ENCODE measurements at regions not wholly inside any gene's neighbourhood (a gene's known extent, or its start where the extent isn't known, plus 50 kb on each side); places are given as distances from the start of the nearest gene placed in this dataset.

DNA sequence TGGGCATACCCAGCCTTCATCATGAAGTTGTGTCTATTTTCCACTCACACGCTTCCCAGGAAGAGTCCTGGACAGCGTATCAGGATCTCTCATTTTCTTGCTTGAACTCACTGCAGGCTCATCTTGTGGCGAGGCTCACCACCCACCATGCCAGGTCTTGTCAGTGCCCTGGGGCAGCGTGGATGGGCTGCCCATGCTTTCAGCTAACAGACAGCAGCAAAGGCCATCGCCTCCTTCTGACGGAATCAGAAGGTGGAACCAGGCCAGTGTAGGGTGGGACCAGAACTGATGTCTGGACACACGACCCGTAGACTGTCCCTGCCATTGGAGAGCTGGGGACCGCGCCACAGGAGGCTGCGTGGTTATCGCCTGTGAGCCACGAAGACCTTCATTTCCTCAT lies 169.4 kb downstream of the FOXL1 start:
- no peaks in the 10 kb centered on the region for H3K36me3 Mint-ChIP-seq
- no peak for DNase-seq
- CTCF ChIA-PET: no interaction called here
- no peak overlapping the region for H3K4me3 Mint-ChIP-seq
- H3K27ac Mint-ChIP-seq: no peak overlapping the region
- H3K9me3 Mint-ChIP-seq: no peaks in the 10 kb centered on the region
- H3K27me3 Mint-ChIP-seq: no peaks in the 10 kb centered on the region
- no peaks in the 10 kb centered on the region for H3K4me1 Mint-ChIP-seq

DNA sequence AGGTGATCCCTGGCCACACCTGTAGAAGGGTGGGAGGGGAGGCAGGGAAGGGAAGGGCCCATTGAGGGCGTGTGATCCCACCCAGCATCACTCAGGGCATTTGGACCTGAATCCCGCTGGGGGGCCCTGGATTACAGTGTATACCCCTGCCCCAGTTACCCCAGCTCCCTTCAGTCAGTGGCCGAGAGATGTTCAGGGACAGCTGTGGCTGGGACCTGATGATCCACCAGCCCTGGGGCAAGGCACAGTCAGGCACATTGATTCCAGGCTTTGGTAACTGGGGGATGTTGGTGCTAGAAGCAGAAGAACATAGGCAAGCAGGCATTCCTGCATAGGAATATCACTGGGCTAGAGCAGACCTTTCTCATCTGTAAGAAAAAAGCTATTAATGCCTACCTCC lies 170.3 kb downstream of the FOXL1 start:
- Mint-ChIP-seq H3K4me1 (no peaks in the 10 kb centered on the region), H3K9me3 (no peaks in the 10 kb centered on the region), H3K36me3 (no peaks in the 10 kb centered on the region), H3K27me3 (no peaks in the 10 kb centered on the region), H3K4me3 (no peak overlapping the region), H3K27ac (no peak overlapping the region)
- CTCF ChIA-PET: no interaction called here
- DNase-seq: no peak

DNA sequence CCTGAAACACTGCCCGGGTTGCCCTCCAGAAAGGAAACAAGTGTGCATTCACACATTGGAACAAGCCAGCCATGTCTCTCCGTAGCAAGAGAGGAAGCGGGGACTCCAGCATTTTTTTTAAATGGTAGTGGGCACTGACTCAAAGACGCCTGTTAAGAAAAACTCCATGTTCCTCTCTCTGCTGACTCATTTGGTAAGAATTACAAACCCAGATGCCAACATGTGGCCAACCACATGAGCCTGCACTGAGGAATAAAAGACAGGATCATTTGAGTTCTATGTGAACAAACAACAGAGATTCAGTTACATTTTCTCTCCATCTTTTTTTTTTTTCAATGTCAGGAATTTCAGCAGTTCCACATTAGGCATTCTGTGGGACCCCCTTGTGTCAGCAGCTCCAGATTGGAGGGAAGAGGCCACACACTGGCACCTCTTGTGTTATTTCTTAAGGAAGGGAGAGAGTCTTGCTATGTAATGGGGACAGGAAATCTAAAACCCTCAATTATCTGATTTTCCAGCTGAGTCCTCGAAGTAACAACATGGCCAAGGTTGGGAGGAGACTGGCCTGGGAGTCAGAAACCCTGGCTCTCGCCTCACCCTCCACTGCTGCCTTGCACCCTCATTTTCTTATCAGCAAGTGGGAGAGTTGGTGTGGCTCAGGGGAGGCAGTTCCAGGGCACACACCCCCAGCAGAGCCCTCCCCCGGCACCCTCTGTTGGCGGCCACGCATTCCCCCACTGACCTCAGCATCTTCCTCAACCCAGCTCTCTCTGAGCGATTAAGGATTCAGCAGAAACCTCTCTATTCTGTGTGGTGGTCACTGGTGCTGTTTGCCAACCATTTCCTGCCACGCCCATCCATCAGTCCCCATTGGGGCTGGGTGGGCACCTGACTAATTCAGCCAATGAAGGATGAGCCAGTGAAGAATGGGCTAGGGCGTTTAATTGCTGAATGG lies 173.0 kb downstream of the FOXL1 start:
- CTCF ChIA-PET: no interaction called here
- H3K27me3 Mint-ChIP-seq: no peaks in the 10 kb centered on the region
- H3K9me3 Mint-ChIP-seq: no peaks in the 10 kb centered on the region
- H3K4me1 Mint-ChIP-seq: no peaks in the 10 kb centered on the region
- no peaks in the 10 kb centered on the region for H3K36me3 Mint-ChIP-seq
- H3K4me3 Mint-ChIP-seq: no peak overlapping the region
- no peak overlapping the region for H3K27ac Mint-ChIP-seq
- no peak for DNase-seq

DNA sequence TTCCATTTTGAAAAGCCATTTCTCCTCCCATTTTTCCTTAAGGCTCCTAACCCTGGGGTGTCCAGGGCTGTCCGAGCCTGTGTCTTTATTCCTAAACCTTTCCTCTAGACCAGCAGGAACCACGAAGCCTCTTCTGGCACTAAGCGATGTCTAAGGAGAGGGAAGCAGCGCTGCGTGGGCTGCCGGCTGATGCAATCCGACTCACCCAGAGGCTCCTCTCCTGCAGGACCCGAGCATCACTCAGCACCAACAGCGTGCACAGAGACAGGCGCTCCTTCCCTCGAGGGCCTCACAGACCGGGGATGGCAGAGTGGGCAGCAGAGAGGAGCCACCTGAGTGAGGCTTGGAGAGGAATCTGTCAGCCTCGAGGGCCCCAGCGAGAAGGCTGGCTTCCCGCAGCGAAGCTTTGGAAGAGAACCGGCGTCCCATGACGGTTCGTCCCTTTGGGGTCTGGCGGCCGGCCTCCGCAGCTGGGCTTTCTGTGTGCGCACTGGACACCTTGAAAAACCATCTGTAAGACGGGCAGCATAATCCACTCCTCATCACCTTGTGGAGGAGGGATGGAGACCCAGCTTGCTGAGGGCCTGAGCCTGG lies 174.3 kb downstream of the FOXL1 start:
- Mint-ChIP-seq H3K27me3 (peaks cover 10% of the 10 kb centered on the region), H3K9me3 (no peaks in the 10 kb centered on the region), H3K27ac (no peak overlapping the region), H3K4me3 (no peak overlapping the region), H3K36me3 (no peaks in the 10 kb centered on the region), H3K4me1 (no peaks in the 10 kb centered on the region)
- CTCF ChIA-PET: no interaction called here
- DNase-seq: no peak

DNA sequence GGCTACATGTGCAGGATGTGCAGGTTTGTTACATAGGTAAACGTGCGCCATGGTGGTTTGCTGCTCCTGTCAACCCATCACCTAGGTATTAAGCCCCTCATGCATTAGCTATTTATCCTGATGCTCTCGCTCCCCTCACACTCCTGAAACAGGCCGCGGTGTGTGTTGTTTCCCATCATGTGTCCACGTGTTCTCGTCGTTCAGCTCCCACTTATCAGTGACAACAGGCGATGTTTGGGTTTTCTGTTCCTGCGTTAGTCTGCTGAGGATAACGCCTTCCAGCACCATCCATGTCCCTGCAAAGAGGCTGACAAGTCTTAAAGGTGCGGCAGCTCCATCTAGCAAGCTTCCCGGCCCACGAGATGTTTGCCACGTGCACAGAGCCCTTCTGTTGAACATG lies 175.1 kb downstream of the FOXL1 start:
- no peak for DNase-seq
- CTCF ChIA-PET: no interaction called here
- peaks cover 11% of the 10 kb centered on the region for H3K27me3 Mint-ChIP-seq

DNA sequence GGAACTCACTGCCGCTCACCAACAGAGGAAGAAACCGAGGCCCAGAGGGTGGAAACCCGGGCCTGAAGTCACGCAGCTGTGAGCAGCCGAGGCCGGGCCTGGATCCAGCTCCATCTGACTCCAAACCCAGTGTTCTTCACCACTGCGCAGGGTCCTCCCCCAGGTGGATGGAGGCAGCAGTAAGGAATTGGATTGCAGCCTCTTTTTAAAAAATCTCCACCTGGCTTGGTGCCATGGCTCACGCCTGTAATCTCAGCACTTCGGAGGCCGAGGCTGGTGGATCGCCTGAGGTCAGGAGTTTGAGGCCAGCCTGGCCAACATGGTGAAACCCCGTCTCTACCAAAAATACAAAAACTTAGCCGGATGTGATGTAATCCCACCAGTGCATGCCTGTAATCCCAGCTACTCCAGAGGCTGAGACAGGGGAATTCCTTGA lies 177.2 kb downstream of the FOXL1 start:
- H3K9me3 Mint-ChIP-seq: no peaks in the 10 kb centered on the region
- peaks cover 17% of the 10 kb centered on the region for H3K27me3 Mint-ChIP-seq
- no peaks in the 10 kb centered on the region for H3K36me3 Mint-ChIP-seq
- H3K4me3 Mint-ChIP-seq: no peak overlapping the region
- H3K4me1 Mint-ChIP-seq: no peaks in the 10 kb centered on the region
- no peak overlapping the region for H3K27ac Mint-ChIP-seq
- no peak for DNase-seq
- CTCF ChIA-PET: no interaction called here

More for the DNA sequence above, 175.1 kb downstream of the FOXL1 start:
- no peaks in the 10 kb centered on the region for H3K9me3 Mint-ChIP-seq
- no peaks in the 10 kb centered on the region for H3K4me1 Mint-ChIP-seq
- H3K4me3 Mint-ChIP-seq: no peak overlapping the region
- H3K27ac Mint-ChIP-seq: no peak overlapping the region
- H3K36me3 Mint-ChIP-seq: no peaks in the 10 kb centered on the region

DNA sequence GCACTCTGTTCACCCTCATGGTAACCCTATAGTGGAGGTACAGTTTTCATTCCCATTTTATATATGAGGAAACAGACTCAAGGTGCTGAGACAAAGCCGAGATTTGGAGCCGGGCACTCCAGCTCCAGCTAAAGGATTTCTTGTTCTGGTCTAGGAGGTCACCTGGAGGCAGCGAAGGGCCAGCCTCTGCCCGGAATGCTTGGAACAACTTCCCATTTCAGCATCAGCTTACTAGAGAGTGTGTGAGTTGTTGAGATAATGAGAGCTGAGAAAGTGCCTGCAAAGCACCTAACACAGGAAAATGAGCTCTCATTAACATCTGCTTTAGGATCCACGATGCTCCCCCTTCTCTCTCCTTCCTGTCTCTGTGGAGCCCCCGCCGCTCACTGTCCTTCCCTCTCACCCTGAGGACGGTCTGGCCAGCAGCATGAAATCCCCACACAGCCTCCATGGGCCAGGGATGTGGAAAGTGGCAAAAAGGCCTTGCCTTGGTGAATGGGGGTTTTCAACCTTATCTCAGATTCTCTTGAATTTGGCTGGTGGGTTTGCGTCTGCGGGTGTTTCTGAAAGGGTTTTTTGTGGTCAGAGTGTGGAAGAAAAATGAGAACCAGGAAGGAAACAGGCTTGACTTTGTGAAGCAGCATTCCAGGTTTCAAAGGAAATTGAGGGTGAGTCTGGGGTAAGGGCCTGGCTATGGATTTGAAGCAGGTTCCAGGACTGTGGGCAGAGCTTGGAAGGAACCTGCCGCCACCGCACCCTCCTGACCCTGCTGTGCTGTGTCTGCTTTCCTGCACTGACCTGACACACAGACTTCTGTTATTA lies 178.7 kb downstream of the FOXL1 start:
- Mint-ChIP-seq H3K4me1 (no peaks in the 10 kb centered on the region), H3K27ac (no peak overlapping the region), H3K9me3 (no peaks in the 10 kb centered on the region)

DNA sequence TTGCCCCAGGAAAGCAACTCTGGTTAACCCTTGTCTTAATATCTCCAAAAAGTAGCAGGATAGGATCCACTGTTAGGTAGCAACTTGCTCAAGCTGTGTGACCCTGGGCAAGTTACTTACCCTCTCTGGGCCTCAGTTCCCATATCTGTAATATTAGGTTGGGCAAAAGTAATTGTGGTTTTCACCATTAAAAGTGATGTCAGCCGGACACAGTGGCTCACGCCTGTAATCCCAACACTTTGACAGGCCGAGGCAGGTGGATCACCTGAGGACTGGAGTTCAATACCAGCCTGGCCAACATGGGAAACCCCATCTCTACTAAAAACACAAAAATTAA lies 179.3 kb downstream of the FOXL1 start:
- DNase-seq: no peak
- no peak overlapping the region for H3K27ac Mint-ChIP-seq
- no peaks in the 10 kb centered on the region for H3K9me3 Mint-ChIP-seq
- H3K4me3 Mint-ChIP-seq: no peak overlapping the region
- H3K4me1 Mint-ChIP-seq: no peaks in the 10 kb centered on the region
- H3K36me3 Mint-ChIP-seq: no peaks in the 10 kb centered on the region
- CTCF ChIA-PET: no interaction called here
- H3K27me3 Mint-ChIP-seq: peaks cover 34% of the 10 kb centered on the region

More for the DNA sequence above, 178.7 kb downstream of the FOXL1 start:
- Mint-ChIP-seq H3K4me3 (no peak overlapping the region), H3K36me3 (no peaks in the 10 kb centered on the region), H3K27me3 (peaks cover 30% of the 10 kb centered on the region)
- DNase-seq: no peak
- CTCF ChIA-PET: no interaction called here

DNA sequence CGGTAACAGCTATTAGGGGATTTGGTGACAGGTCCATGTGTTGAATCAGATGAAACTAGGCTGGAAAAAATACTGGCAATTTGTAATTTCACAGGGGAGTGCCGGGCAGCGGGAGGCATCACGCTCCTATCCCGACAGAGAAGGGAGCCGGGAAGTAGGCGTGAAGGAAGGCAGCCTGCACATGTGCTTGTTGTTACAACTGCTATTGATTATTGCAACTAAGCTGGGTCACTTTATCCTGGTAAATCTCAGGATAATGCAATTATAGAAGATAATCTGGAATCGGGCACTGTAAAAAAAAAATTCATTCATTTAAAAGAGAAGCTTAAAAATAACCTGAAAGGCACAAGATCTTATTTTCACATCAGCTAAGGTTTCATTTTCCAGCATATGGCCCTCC lies 180.6 kb downstream of the FOXL1 start:
- Mint-ChIP-seq H3K36me3 (no peaks in the 10 kb centered on the region), H3K4me1 (no peaks in the 10 kb centered on the region), H3K27ac (no peak overlapping the region), H3K9me3 (no peaks in the 10 kb centered on the region), H3K27me3 (peaks cover 40% of the 10 kb centered on the region), H3K4me3 (no peak overlapping the region)
- DNase-seq: no peak
- CTCF ChIA-PET: no interaction called here

DNA sequence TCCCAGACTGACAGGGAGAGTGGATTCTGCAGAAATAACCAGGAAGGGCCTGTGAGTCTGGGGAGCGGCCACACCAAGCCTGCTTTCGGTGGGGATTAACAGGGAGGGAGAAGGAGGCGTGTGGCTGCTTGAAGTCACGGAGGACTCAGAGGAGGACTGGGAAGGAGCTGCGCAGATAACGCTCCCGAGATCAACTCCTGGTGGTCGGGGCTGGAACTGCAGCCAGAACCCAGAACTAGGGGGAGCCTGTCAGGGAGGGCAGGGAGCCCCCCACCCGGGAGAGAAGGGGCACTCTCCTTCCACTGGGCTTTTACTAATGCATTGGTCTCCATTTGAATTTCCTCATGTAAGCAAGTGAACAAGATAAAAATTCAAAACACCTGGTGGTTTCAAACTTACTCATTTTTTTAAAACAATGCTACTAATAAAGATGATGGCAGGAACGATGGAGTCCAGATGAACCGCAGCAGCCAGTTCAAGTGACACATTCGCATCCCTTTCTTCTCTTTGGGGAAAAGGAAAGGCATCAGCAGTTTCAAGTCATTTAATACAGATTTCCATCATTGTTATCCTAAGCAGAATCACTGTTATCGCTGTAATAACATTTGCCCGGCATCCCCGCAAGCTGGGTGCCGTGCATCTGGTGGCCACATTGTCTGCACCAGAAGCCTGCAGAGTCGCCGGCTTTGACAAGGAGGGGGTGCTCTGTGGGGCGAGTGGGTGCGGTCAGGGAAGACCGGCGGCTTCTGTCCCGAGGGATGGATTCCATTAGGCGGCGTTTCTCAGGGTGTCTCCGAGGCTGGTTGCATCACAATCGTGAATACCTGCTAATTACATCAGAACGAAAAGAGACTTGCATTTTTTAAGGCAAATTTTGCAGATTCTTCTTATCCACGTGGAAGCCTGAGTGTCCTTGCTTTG lies 183.0 kb downstream of the FOXL1 start:
- H3K9me3 Mint-ChIP-seq: no peaks in the 10 kb centered on the region
- CTCF ChIA-PET: interaction anchor here (1.3 to 1.7 kb wide), 2 partner anchors 13 to 22 kb away, joined by 3 to 4 read pairs; no protein-coding TSS in a partner anchor
- H3K36me3 Mint-ChIP-seq: no peaks in the 10 kb centered on the region
- H3K27me3 Mint-ChIP-seq: peaks cover 43% of the 10 kb centered on the region
- peak; percentile 60 for DNase-seq
- H3K4me3 Mint-ChIP-seq: no peak overlapping the region
- H3K27ac Mint-ChIP-seq: no peak overlapping the region
- no peaks in the 10 kb centered on the region for H3K4me1 Mint-ChIP-seq

DNA sequence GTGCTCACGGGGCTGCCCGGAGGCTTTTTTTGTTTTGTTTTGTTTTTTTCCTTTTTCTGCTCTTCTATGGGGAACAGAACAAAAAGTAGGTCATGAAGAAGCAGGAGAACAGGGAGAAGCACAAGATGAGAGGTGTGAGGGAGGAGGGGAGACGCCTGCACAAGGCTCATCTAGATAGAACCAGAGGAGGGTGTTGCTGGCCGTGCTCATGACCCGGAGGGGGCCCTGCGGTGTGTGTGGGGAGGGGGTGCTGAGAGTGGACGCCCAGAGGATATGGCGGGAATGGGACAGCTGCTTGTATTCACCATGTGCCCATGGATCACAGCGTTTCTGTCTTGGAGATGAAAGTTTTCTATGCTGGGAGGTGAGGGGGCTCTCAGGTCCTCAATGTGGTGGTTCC lies 183.7 kb downstream of the FOXL1 start:
- Mint-ChIP-seq H3K36me3 (no peaks in the 10 kb centered on the region), H3K4me3 (no peak overlapping the region), H3K4me1 (no peaks in the 10 kb centered on the region), H3K9me3 (no peaks in the 10 kb centered on the region), H3K27ac (no peak overlapping the region), H3K27me3 (peaks cover 40% of the 10 kb centered on the region)
- DNase-seq: no peak
- CTCF ChIA-PET: interaction anchor here (1.7 kb wide), 1 partner anchor 12 kb away, joined by 3 read pairs; no protein-coding TSS in a partner anchor

DNA sequence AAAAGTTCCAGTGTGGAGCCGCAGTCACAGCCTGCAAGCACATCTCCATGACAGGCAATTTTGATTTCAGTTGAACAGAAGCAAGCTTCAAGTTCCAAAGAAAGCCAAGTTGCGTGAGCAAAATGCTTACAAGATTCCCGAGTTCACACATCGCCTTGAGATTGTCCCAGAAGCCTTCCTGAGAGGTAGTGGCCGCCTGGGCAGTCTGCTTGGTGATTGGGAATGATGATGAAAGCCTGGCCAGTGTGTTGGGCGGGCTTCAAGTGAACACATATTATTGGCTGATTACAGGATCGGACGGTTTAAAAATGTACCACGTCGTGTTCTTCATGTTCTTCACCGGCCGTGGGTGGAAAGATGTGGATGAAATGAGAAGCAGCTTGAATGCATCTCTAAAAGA lies 185.5 kb downstream of the FOXL1 start:
- Mint-ChIP-seq H3K4me3 (no peak overlapping the region), H3K9me3 (no peaks in the 10 kb centered on the region), H3K36me3 (no peaks in the 10 kb centered on the region), H3K4me1 (no peaks in the 10 kb centered on the region), H3K27ac (no peak overlapping the region), H3K27me3 (peaks cover 33% of the 10 kb centered on the region)
- no peak for DNase-seq
- CTCF ChIA-PET: no interaction called here

DNA sequence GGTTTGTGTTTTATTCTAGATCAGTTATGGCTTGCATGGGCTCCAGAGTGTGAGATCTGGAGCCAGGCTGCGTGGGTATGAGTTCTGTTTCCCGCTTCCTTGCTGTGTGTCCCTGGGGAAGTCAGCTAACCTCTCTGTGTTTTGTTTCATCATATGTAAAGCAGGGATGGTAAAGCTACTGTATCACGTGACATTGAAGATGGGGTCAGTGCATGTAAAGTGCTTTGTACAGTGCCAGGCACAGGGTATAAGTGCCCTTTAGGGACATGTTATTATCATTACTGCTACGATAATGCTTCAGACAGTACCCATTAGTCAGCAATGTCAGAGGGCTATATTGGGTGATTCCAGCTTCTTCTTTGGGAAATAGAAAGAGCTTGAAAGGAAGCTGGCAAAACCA lies 186.2 kb downstream of the FOXL1 start:
- Mint-ChIP-seq H3K27ac (no peak overlapping the region), H3K4me1 (no peaks in the 10 kb centered on the region), H3K9me3 (no peaks in the 10 kb centered on the region), H3K4me3 (no peak overlapping the region), H3K36me3 (no peaks in the 10 kb centered on the region), H3K27me3 (peaks cover 33% of the 10 kb centered on the region)
- CTCF ChIA-PET: no interaction called here
- DNase-seq: no peak
